HG03175 (cell line): ENCODE measurements at regions not wholly inside any gene's neighbourhood (a gene's known extent, or its start where the extent isn't known, plus 50 kb on each side); places are given as distances from the start of the nearest gene placed in this dataset.
A peak's percentile ranks its signal among the peaks of the same experiment; 100 is the strongest.

ENCODE experiments used
- ATAC-seq: cut with Tn5 transposase; IDR thresholded peaks from one replicate; pipeline ENCODE4 v1.9.1; 2021; ENCODE audit warnings: mild to moderate bottlenecking, moderate library complexity; ENCODE audit not compliant: unreplicated experiment

DNA sequence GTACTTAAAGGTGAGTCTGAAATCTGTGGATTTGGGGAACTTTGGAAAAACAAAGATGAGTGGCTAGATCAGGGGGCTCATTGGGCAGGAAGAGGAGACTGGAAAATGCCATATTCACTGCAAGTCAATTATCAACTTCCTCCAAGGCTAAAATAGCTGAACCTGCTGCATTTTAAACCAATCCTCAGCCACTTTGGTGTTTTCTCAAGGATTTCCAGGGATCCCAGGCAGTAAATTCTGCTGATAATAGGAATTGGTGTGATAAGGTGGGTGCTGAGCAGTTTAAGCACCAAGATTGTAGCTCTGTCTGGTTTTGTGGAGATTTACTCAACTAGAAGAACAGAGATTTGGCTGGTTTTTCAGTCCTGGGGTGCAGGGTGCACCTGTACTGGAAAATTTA is 153.9 kb upstream of the CAMK1G start:
- ATAC-seq, result no peak

DNA sequence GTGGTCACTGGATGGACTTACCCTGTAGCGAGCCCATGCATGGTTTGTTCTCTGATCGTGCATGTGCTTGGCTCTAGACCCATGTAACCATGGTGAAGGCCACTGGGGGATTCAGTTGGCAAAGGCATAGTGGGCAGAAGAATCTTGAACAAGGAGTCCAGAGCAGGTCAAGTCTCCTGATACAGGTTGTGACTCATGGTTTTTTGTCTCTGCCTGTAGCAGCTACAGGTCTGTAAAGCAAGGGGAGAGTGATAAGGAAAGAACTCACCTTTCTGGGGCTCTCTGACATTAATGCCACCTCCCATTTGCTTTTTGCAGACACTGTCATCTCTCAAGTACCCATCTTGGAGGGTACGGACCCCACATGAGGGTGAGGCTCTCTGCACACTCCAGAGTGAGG is 153.4 kb upstream of the CAMK1G start:
- ATAC-seq, result no peak

DNA sequence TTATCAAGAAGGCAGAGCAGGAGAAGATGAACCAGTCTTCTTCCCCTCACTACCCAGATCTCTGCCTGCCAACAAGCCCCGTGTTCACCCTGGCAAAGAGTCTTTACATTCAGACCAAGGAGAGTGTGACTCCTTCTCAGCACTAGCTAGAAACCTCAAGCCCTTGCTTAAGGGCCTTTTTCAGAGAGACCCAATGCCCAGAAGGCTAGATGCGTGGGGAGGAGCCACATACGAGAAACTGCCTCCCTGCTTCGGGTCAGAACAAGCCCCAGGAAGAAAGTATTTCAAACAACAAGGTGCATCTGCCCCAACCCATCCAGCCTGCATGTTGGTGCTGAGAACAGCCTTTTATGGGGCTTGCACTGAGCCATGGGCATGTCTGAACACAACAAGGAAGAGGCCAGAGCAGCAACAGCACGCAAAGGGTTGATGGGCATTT is 152.7 kb upstream of the CAMK1G start:
- no peak for ATAC-seq

DNA sequence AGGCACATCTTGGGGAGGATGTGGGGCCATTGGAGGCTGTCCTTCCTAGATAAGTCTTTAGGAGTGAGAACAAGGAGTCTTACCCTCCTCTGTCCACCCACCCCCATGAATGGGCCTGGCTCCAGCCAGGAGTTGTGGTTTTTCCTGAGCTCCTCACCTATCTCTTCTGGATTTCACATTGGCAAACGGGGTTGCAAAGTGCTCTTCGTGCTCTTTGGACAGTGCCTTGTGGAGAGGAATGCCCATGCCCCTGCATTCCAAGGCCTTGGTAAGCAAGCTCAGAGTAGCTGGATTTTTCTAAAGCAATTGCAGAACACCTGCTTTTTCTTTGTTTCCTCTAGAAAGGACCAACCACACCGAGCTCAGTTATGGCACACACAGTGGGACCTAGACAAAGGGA is 152.1 kb upstream of the CAMK1G start:
- ATAC-seq, result no peak

DNA sequence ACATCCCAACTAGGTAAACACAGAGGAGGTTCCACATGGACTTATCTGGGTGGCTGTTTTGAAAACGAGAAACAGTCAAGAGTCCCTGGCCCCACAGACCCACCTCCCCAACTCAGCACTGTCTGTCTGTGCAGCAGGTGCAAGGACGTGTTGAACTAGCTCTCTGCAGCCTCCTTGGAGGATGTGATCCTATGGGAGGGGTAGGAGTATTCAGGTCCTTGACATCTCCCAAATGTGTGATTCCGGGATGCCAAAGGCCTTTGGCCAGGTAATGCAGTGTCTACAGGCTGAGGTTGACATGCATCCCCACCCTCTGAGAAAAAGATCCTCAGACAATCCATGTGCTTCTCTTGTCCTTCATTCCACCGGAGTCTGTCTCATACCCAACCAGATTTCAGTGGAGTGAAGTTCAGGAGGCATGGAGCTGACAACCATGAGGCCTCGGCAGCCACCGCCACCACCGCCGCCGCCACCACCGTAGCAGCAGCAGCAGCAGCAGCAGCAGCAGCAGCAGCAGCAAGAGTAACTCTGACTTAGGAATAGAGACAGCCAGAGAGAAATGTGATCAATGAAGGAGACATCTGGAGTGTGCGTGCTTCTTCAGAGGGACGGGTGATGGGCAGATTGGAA is 151.6 kb upstream of the CAMK1G start:
- ATAC-seq, result no peak

DNA sequence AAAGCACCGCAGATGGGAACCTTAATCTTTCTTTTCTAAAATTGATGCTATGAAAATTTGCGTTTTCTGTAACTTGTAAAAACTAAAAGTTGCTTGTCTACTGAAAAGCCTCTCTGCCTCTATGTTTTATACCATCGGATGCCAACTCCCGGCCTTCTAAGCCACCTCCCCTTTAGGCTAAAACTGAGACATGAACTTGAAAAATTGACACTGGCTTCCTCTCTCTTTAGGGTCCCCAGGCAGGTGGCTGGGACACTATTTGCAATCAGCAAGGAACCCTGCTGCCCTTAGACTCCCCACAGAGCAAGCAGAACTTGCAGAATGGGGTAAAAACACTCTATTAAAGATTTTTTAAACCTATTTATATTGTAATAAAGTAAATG is 151.1 kb upstream of the CAMK1G start:
- ATAC-seq, result no peak

DNA sequence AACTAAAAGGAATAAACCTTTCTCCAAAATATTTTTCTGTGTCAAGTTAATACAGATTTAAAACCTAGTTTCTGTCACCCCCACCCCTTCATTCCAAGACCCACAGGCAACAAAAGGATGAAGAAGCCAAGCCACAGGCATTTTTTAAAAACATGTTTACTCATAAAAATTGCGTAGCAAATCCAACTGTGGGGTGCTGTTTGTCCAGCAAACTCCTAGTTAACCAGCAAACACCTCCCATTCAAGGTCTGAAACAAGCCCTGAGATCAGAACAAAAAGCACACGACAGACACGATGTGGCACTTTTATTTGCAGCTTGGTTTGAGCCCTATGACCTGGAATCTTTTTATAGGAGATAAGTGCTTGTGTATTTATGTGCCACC is 149.9 kb upstream of the CAMK1G start:
- ATAC-seq, result no peak

DNA sequence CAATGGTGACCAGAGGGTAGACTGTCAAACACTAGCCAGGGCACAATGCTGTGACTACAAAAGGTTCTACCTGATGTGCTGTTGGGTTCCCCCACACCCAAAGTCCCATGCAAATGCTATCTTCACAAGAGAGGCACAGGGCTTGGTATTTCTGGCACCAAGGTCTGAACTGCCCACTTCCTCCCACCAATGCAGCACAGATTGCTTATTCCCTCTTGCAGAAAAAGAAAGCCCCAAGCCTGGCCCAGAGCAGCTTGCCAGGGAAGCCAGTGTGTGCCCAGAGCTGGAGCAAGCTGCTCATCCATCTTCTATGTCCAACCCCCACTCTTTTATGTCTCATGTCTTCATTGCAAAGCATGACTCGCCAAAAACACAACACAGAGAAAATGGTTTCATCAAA is 149.4 kb upstream of the CAMK1G start:
- ATAC-seq, result no peak

DNA sequence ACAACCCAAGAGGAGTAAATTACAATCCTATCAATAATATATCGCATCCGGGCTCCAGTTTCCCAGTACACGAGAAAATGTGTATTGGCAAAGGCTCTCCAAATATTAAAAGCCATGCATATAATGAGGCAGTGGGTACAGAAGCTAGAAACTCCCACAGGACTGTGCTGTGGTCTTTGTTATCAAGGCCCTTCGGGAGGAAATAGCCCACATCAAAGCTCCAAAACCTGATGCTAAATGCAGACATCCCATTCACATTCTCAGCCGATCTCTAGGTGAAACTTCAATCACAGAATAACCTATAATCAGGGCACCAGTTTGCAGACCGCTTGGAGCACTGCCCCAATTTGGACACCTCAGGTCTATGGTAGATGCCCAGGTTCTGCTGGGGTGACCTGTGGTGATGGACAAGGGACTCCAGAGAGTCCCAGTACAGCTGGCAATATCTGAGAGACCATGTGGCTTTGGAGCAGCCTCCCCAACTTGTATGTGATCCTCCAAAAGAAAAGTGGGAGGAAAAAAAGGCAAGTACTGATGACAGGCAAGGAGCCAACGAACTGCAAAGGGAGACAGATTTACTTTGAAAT is 148.8 kb upstream of the CAMK1G start:
- ATAC-seq, result no peak

DNA sequence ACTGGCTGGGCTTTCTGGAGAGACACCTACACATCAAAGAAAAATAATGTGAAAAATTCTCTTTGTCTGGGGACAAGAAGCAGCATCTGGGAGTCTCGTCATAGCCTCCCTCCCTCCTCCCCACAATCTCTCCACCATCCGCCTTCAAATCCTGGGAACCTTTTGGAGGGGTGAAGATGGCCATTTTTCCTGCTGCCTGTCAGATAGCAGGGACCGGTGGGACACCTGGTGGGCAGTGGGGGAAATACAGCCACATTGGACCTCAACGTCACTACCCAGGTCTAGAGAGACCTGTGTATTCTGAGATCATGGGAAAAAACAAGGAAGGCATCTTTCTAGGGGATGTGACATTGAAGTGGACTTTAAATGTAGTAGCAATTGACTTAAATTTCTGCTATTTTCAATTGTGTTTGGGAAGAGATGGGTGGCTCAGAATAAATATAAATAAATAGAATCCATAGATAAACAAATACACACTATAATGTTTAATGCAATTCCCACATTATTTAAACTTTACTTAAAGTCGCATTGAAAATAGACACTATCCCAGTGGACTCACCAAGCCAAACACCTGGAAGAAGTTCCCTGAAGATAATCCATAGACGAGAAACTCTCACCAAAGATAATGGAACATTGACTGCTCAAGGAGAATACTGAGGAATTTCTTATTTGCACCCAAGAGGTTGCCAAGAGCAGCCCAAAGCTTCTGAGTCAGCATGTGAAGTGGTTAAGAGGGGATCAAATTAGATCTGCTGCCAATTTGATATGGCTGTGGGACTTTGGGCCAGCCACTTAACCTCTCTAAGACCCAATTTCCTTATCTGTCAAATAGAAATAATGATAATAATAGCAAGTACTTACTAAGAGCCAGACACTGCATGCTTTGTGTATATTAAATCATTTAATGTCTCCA is 147.6 kb upstream of the CAMK1G start:
- ATAC-seq, result peak; percentile 91

DNA sequence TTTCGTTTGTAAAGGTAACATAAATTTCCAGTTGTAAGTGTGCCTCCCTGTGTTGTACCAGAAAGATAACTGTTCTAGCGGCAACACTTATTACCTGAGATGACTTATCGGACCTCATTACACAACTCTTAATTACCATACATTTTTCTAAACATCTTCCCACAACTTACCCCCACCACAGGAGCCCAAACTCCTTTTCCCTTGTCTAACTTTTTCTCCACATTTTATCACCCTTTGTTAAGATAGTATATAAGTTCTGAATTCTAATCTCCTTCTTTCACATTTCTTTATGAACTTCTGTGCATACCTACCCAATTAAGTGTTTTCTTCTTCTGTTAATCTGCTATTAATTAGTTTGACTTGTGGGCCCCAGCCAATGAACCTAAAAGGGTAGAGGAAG is 143.7 kb upstream of the CAMK1G start:
- ATAC-seq, result no peak

DNA sequence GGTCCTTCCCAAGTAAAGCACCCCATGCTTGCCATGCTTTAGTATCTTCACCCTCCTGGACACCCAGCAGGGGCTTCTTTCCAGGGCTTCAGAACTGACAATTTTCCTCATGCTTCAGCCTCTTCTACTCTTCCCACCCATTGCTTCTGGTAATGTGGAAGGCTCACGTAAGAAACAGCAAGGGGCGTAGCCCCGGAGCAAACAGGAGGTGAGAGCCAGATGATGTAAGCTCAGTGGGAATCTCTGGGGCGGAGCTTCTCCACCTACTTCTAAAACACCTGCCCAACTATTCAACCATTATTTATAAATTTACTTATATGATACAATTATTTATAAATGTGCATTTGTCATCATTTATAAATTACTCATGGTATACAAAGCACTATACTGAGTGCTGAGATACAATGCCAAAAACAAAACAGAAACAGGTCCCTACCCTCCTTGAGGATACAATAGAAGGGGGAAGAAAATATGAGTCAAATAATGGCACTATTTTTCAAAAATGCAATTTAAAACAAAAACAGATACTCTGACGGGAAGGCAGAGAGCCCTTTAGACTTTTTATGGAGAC is 140.1 kb upstream of the CAMK1G start:
- ATAC-seq, result no peak

DNA sequence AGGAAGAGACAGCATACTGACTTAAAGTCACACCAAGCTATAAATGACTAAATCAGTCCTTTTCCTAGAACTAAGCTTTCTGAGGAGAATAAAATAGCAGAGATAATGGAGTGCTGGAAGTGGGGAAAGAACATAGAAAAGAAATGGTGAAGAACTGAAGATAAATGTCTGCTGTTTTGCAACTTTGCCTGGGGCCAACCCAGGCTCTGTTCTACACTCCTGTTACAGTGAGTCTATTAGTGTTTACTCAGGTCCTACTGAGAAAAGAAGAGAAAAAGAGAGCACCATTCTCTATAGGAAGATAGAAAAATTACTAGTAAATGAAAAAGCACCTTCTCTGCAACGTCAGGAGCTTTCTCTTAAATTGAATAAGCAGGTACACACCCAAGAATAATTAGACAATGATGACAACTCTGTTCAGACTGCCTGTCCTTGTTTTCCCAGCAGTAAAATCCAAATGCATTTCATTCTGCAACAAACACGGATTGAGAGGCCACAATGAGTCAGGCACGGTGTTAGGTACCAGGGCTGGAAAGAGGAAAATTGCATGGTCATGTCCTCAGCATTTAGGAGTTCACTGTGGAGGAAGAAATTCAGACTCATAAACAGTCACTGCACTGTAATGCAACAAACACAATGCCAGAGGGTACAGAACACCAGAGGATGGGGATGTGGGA is 139.4 kb upstream of the CAMK1G start:
- ATAC-seq, result no peak

DNA sequence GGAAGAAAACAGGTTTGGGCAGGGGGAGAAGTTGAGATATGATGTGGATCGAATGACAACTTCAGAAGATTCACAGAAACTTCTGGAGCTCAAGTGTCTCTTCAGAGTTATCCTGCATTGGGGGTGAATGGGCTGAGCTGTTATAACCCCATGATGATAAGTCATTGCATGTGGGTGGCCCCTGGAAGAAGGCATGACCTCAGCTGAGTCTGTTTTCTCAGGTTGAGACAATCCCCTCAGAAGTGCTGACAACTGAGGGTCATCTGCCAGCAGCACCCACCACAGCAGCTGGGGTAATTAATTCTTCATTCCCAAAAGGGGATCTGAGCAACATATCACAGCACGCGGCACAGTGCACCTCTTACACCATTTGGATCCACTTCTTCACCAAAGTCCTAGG is 138.6 kb upstream of the CAMK1G start:
- ATAC-seq, result no peak

DNA sequence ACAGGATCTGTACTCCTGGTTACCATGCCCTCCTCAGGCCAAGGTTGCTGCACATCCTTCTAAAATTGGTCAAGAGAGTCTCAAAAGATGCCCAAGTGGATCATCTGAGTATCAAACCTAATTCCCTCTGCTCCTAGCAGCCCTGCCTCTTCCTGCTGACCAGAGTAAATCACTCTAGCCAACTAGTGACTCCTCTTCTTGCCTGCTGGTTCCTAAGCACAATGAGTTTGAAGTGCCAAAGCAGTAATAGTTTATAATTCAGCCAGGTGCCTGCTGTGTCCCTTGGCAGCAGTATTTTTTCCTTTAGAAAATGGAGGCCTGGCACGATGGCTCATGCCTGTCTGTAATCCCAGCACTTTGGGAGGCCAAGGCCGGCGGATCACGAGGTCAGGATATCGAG is 137.9 kb upstream of the CAMK1G start:
- no peak for ATAC-seq

DNA sequence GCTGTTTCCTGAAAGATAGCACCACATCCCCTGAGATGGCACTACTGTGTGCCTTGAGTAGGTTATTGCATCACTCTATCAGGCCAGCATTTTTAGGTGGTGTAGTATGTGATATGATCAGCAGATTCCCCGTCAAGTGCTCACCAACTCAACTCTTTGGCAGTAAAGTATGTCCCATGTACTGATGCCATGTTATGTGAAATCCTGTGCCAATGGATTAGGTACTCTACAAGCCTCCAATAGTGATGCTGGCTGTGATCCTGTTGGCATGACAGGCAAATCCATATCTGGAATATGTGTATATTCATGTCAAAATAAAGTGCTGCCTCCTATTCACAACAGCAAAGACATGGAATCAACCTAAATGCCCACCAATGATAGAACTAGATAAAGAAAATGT is 137.2 kb upstream of the CAMK1G start:
- ATAC-seq, result no peak

DNA sequence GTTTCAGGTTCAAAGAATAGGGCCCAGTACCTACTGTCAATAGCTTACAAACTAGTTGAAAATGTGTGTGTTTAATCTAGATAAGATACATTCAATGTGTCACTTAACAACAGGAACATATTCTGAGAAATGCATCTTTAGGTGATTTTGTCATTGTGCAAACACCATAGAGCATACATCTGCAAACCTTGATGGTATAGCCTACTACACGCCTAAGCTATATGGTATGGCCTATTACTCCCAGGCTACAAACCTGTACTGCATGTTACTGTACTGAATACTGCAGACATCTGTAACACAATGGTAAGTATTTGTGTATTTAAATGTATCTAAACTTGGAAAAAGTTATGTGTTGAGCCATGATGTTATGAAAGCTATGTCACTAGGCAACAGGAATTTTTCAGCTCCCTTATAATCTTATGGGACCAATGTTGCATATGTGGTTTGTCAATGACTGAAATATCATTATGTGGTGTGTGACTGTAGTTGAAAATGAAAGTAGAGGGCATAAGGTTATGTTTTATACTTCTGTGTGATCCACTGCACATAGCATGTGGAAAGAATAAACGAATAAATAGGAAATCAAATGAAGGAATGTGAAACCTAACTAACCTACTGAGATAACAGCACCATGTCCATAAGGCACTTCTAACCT is 129.0 kb upstream of the CAMK1G start:
- no peak for ATAC-seq

DNA sequence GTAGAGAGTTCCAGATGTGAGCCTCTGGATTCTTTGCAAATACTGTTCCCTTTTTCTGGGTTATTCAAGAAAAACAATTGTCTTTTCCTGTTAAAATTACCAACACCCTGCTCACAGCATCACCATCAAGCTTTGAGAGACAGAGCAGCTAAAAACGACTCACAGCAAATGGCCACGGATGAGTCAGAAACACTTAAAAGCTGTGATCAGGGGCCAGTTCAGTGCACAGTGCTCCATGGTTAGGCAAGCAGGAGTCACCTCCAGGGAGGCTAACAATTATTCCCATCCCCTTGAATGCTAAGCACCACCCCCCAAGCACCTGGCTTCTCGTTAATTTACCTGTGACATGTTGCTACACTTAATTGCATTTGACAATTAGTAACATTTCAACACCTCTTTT is 128.4 kb upstream of the CAMK1G start:
- ATAC-seq, result no peak

DNA sequence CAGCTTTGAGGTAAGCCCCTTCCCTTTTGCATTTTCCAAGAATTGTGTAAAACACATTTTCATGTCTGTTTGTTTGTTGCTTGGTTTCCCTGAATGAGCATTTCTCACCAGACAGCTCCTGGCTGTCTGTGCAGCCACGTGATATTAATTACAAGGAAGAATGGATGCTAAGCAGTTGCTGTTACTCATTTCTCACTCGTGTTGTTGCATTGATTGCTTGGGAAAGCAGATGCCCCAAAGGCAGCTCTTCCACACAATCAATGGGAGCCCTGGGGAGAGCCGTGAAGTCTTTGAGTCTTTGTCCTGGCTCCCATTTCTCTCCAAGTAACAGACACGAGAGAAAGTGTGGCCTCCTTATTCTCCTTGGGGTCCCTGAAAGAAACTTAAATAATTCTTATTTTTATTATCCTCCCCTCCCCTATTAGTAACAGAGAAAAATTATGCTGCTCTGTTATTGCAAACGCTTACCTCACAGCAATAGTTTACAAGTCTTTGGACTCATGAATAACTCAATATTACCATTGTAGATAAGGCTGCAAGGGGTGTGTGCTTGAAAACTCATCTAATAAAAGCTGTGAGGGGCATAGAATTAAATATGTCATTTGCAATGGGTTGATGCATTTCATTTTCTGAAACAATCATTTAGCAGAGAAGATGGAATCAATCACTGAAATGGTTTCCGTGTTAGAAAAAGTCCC is 127.7 kb upstream of the CAMK1G start:
- ATAC-seq, result no peak

DNA sequence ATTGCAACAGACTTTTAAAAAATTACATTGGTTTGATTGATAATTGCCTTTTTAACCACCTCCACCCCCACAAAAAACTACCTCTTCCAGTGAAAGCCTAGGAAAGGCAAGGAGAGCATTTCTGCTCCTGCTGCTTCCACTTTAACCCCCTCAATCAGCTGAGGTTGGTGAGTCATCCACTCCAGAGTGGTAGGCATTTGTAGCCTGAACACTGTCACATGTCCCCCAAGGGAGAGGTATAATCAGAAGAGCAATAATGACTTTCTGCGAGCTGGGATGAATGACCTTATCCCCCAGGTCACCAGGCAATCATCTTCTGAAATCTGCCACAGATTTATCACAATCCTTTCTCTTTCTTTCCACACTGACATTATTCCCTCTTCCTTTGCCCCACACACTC is 126.6 kb upstream of the CAMK1G start:
- no peak for ATAC-seq
